OCI-LY3 (cell line): ENCODE measurements at regions not wholly inside any gene's neighbourhood (a gene's known extent, or its start where the extent isn't known, plus 50 kb on each side); places are given as distances from the start of the nearest gene placed in this dataset.

Source experiments
- EZH2phosphoT487 ChIP-seq: fragments of 200-600 bp; shearing (Covaris generic); IDR thresholded peaks from 2 replicates; pipeline ENCODE4 v1.6.1; 2018; ENCODE audit warnings: antibody characterized with exemption, mixed run types, low read depth
- TF ChIP-seq, protein P1 (sequence below): fragments of 200-600, 300-600 bp; sonication (generic); IDR thresholded peaks from 2 replicates; pipeline ENCODE4 v1.5.1; 2014; ENCODE audit warnings: antibody characterized with exemption, low read length, low read depth

DNA sequence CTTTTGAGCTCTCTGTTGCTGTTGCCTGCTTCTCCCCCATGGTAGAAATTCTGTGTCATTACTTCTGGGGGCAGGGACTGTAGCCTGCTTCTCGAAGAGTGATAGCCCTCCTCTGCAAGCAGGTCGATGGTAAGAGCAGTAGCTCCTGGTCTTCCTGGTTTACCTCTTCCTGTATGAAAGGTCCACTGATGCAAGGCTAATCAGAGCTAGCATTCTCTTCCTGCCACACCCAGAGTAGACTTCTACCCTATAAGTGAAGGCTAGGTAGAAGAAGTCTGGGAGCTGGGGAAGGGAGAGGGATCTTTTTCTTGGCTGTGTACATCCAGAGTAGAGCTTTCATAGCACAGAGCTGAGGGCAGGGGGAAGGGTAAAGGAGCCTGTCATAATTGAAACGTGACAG, 357.0 kb downstream of the SQOR start:
- TF ChIP-seq, protein P1, sequence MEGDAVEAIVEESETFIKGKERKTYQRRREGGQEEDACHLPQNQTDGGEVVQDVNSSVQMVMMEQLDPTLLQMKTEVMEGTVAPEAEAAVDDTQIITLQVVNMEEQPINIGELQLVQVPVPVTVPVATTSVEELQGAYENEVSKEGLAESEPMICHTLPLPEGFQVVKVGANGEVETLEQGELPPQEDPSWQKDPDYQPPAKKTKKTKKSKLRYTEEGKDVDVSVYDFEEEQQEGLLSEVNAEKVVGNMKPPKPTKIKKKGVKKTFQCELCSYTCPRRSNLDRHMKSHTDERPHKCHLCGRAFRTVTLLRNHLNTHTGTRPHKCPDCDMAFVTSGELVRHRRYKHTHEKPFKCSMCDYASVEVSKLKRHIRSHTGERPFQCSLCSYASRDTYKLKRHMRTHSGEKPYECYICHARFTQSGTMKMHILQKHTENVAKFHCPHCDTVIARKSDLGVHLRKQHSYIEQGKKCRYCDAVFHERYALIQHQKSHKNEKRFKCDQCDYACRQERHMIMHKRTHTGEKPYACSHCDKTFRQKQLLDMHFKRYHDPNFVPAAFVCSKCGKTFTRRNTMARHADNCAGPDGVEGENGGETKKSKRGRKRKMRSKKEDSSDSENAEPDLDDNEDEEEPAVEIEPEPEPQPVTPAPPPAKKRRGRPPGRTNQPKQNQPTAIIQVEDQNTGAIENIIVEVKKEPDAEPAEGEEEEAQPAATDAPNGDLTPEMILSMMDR, result no peak
- TF ChIP-seq EZH2phosphoT487, result no peak
